Esophagus muscularis mucosa (tissue), 4 donors: ENCODE measurements at regions not wholly inside any gene's neighbourhood (a gene's known extent, or its start where the extent isn't known, plus 50 kb on each side); places are given as distances from the start of the nearest gene placed in this dataset.
"Not testable (repeated sequence)": the region's sequence is repeated elsewhere in the genome, so short reads cannot be mapped to it uniquely, and the experiment has no call there.

Experiments used
- EP300 ChIP-seq: sonication (generic); formaldehyde crosslinking; IDR thresholded peaks from one replicate; pipeline ENCODE4 v1.6.1; 2017; ENCODE audit warnings: antibody characterized with exemption
- POLR2A ChIP-seq: fragments of 450-650 bp; IDR thresholded peaks from one replicate; pipeline ENCODE4 v1.6.1; 2017; ENCODE audit warnings: antibody characterized with exemption, moderate library complexity, mild to moderate bottlenecking, low read depth
- TF ChIP-seq, protein P1 (sequence below), 3 experiments: fragments of 200-600 bp in 2 of 3; fragments of 450-650 bp in 1 of 3; sonication (generic) in 2 of 3; IDR thresholded peaks; one replicate each; pipeline ENCODE4 v1.5.1; 2017 to 2019; ENCODE audit warnings: antibody characterized with exemption in 3 of 3, mild to moderate bottlenecking in 2 of 3, moderate library complexity in 1 of 3

DNA sequence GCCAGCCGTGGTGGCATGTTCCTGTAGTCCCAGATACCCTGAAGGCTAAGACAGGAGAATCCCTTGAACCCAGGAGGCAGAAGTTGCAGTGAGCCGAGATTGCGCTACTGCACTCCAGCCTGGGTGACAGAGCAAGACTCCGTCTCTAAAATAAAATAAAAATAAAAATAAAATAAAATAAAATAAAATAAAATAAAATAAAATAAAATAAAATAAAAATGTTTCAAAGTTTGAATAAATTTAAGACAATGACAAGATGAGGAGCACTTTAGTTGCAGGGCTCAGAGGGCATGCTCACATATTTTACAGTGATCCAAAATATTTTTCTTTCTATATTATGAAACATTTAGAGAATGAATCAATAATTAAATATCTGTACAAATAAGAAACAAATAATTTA, 374.3 kb upstream of the ARRDC3 start:
- TF ChIP-seq, protein P1, sequence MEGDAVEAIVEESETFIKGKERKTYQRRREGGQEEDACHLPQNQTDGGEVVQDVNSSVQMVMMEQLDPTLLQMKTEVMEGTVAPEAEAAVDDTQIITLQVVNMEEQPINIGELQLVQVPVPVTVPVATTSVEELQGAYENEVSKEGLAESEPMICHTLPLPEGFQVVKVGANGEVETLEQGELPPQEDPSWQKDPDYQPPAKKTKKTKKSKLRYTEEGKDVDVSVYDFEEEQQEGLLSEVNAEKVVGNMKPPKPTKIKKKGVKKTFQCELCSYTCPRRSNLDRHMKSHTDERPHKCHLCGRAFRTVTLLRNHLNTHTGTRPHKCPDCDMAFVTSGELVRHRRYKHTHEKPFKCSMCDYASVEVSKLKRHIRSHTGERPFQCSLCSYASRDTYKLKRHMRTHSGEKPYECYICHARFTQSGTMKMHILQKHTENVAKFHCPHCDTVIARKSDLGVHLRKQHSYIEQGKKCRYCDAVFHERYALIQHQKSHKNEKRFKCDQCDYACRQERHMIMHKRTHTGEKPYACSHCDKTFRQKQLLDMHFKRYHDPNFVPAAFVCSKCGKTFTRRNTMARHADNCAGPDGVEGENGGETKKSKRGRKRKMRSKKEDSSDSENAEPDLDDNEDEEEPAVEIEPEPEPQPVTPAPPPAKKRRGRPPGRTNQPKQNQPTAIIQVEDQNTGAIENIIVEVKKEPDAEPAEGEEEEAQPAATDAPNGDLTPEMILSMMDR (IDR thresholded peaks at IDR 0.05) = not testable (repeated sequence)
- TF ChIP-seq EP300, POLR2A: not testable (repeated sequence)
